Superior temporal gyrus (tissue), 1 donor: ENCODE measurements at regions not wholly inside any gene's neighbourhood (a gene's known extent, or its start where the extent isn't known, plus 50 kb on each side); places are given as distances from the start of the nearest gene placed in this dataset.
"Not testable (repeated sequence)": the region's sequence is repeated elsewhere in the genome, so short reads cannot be mapped to it uniquely, and the experiment has no call there.

Experiments
- DNase-seq: peaks from one replicate; pipeline ENCODE4 v3.0.0-alpha.2; 2016; ENCODE audit errors: extremely low spot score

GRCh38 chr6:141780296-141780695, 352.4 kb upstream of the GJE1 start:
- DNase-seq, result no peak

- no peak for DNase-seq
Measured at GRCh38 chr6:141764388-141764787, 368.3 kb upstream of the GJE1 start.

GRCh38 chr6:141758430-141758829, 374.3 kb upstream of the GJE1 start:
- DNase-seq, result no peak

GRCh38 chr6:141753180-141753579, 379.5 kb upstream of the GJE1 start:
- DNase-seq, result no peak

- DNase-seq, result no peak
Measured at GRCh38 chr6:141752677-141753076, 380.0 kb upstream of the GJE1 start.

GRCh38 chr6:141746324-141746723, 386.4 kb upstream of the GJE1 start:
- DNase-seq, result not testable (repeated sequence)

- no peak for DNase-seq
Measured at GRCh38 chr6:141744971-141745370, 387.8 kb upstream of the GJE1 start.

GRCh38 chr6:141744194-141744925, 388.4 kb upstream of the GJE1 start:
- DNase-seq, result no peak

GRCh38 chr6:141736104-141736503, 396.6 kb upstream of the GJE1 start:
- DNase-seq, result no peak

GRCh38 chr6:141735126-141735525, 397.6 kb upstream of the GJE1 start:
- no peak for DNase-seq

- DNase-seq, result no peak
Measured at GRCh38 chr6:141734071-141734840, 398.5 kb upstream of the GJE1 start.

GRCh38 chr6:141729146-141729545, 403.6 kb upstream of the GJE1 start:
- no peak for DNase-seq

GRCh38 chr6:141728330-141728729, 404.4 kb upstream of the GJE1 start:
- DNase-seq, result no peak

GRCh38 chr6:141726248-141726647, 406.5 kb upstream of the GJE1 start:
- DNase-seq, result no peak

- DNase-seq, result no peak
Measured at GRCh38 chr6:141724731-141725130, 408.0 kb upstream of the GJE1 start.

- DNase-seq, result no peak
Measured at GRCh38 chr6:141719476-141719875, 413.2 kb upstream of the GJE1 start.

- no peak for DNase-seq
Measured at GRCh38 chr6:141705431-141705830, 427.3 kb upstream of the GJE1 start.

- no peak for DNase-seq
Measured at GRCh38 chr6:141704151-141704550, 428.6 kb upstream of the GJE1 start.

GRCh38 chr6:141701732-141702131, 431.0 kb upstream of the GJE1 start:
- no peak for DNase-seq

- no peak for DNase-seq
Measured at GRCh38 chr6:141700819-141701218, 431.9 kb upstream of the GJE1 start.

GRCh38 chr6:141688916-141689315, 443.8 kb upstream of the GJE1 start:
- no peak for DNase-seq

- no peak for DNase-seq
Measured at GRCh38 chr6:141685416-141685815, 447.3 kb upstream of the GJE1 start.

- no peak for DNase-seq
Measured at GRCh38 chr6:141682391-141682790, 450.3 kb upstream of the GJE1 start.
